Smooth muscle cell (in vitro differentiated cells): ENCODE measurements at regions not wholly inside any gene's neighbourhood (a gene's known extent, or its start where the extent isn't known, plus 50 kb on each side); places are given as distances from the start of the nearest gene placed in this dataset.
A peak's percentile ranks its signal among the peaks of the same experiment; 100 is the strongest.

ENCODE experiments used
- DNase-seq: peaks from one replicate; lab custom pipeline; 2025; ENCODE audit not compliant: unreplicated experiment; lab: John Stamatoyannopoulos, UW
- H2AFZ ChIP-seq: fragments of 200-600 bp; sonication (generic); 2 replicates; pipeline ENCODE4 v1.6.0; 2016; ENCODE audit warnings: antibody characterized with exemption, low read depth, mild to moderate bottlenecking
- H3F3A ChIP-seq: fragments of 200-600 bp; sonication (generic); 2 replicates; pipeline ENCODE4 v1.6.0; 2017; ENCODE audit warnings: antibody characterized with exemption, low read depth
- H3K27ac ChIP-seq: fragments of 200-600 bp; sonication (generic); 2 replicates; pipeline ENCODE4 v1.5.1; 2016; ENCODE audit warnings: low read depth, mild to moderate bottlenecking
- H3K27me3 ChIP-seq: fragments of 200-600 bp; sonication (generic); 2 replicates; pipeline ENCODE4 v1.6.1; 2016; ENCODE audit warnings: low read depth, mild to moderate bottlenecking
- H3K36me3 ChIP-seq: fragments of 200-600 bp; sonication (generic); 2 replicates; pipeline ENCODE4 v1.5.1; 2016; ENCODE audit warnings: low read depth
- H3K4me1 ChIP-seq: fragments of 200-600 bp; sonication (generic); 2 replicates; pipeline ENCODE4 v1.5.1; 2016; ENCODE audit warnings: low read depth
- H3K4me2 ChIP-seq: fragments of 200-600 bp; sonication (generic); 2 replicates; pipeline ENCODE4 v1.6.0; 2016; ENCODE audit warnings: mild to moderate bottlenecking
- H3K4me3 ChIP-seq: fragments of 200-600 bp; sonication (generic); 2 replicates; pipeline ENCODE4 v1.5.1; 2016; ENCODE audit warnings: mild to moderate bottlenecking
- H3K79me2 ChIP-seq: fragments of 200-600 bp; sonication (generic); 2 replicates; pipeline ENCODE4 v1.6.0; 2016; ENCODE audit warnings: low read depth, mild to moderate bottlenecking
- H3K9ac ChIP-seq: fragments of 200-600 bp; sonication (generic); 2 replicates; pipeline ENCODE4 v1.6.0; 2016; ENCODE audit warnings: low read depth
- H3K9me3 ChIP-seq: fragments of 200-600 bp; sonication (generic); replicated peaks from 2 replicates; pipeline ENCODE4 v1.5.1; 2016; ENCODE audit warnings: low read depth
- H4K20me1 ChIP-seq: fragments of 200-600 bp; sonication (generic); 2 replicates; pipeline ENCODE4 v1.6.0; 2016; ENCODE audit warnings: low read depth
- WGBS: methylation state at CpG from one replicate; pipeline ENCODE4 v1.1.7; 2016; ENCODE audit warnings: low lambda C conversion rate; 5-methylcytosine and 5-hydroxymethylcytosine counted together
- TF ChIP-seq, protein P1 (sequence below): fragments of 200-600 bp; sonication (generic); IDR thresholded peaks from 2 replicates; pipeline ENCODE4 v1.5.1; 2017; ENCODE audit warnings: borderline replicate concordance, mild to moderate bottlenecking, antibody characterized with exemption; ENCODE audit not compliant: insufficient read depth, poor library complexity, severe bottlenecking

DNA sequence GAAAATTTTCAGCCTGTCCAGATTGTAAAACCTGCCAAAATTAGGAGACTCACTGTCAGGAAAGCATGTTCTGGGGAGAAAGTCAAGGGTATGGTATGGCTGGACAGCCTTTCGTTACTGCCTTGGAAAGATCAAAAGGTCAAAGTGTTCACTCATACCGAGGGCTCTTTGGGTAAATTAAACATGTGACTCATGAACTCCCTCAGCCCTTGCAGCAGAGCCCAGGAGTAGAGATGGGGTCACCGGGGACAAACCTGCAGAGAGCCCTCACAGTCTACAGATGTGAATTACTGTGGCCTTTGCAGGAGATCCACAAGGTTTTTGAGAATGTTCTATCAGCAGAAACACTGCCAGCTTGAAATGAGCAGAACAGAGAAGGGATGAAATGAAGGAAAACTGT is 275.7 kb downstream of the KLF6 start:
- Histone ChIP-seq H3F3A (no peaks in the 10 kb centered on the region), H3K27me3 (no peaks in the 10 kb centered on the region)
- WGBS = 73% methylated on average over 3 of the region's 3 CpGs

DNA sequence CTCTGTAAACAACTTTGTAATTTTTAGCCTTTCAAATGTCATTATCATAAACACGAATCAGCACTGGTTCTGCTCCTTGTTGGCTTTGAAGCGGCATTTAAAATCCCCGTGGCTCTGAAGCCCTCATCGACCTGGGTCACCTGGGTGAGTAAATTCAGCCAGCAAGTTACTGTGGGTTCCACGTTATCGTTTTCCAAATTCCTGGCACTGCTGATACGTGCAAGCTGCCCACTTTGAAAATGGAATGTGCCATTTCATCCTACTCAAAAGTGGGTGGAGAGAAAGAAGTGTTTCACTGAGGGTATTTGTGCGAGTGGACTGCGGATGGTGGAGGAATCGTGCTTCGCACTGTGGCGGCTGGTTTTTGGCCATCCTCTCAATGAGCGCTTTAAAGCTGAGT is 281.7 kb downstream of the KLF6 start:
- no peak overlapping the region for H3K4me2 ChIP-seq
- H2AFZ ChIP-seq = no peak overlapping the region
- no peaks in the 10 kb centered on the region for H4K20me1 ChIP-seq
- H3K4me1 ChIP-seq = peaks cover 5% of the 10 kb centered on the region
- no peaks in the 10 kb centered on the region for H3K27me3 ChIP-seq
- 84% methylated on average over 13 of the region's 13 CpGs for WGBS
- TF ChIP-seq, protein P1, sequence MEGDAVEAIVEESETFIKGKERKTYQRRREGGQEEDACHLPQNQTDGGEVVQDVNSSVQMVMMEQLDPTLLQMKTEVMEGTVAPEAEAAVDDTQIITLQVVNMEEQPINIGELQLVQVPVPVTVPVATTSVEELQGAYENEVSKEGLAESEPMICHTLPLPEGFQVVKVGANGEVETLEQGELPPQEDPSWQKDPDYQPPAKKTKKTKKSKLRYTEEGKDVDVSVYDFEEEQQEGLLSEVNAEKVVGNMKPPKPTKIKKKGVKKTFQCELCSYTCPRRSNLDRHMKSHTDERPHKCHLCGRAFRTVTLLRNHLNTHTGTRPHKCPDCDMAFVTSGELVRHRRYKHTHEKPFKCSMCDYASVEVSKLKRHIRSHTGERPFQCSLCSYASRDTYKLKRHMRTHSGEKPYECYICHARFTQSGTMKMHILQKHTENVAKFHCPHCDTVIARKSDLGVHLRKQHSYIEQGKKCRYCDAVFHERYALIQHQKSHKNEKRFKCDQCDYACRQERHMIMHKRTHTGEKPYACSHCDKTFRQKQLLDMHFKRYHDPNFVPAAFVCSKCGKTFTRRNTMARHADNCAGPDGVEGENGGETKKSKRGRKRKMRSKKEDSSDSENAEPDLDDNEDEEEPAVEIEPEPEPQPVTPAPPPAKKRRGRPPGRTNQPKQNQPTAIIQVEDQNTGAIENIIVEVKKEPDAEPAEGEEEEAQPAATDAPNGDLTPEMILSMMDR = no peak
- no peak for DNase-seq
- H3K27ac ChIP-seq = no peak overlapping the region
- H3K79me2 ChIP-seq = no peaks in the 10 kb centered on the region
- no peak overlapping the region for H3K4me3 ChIP-seq
- no peaks in the 10 kb centered on the region for H3K36me3 ChIP-seq
- H3K9ac ChIP-seq = no peak overlapping the region
- H3K9me3 ChIP-seq = no peaks in the 10 kb centered on the region
- no peaks in the 10 kb centered on the region for H3F3A ChIP-seq

More for the DNA sequence above, 275.7 kb downstream of the KLF6 start:
- H3K79me2 ChIP-seq = no peaks in the 10 kb centered on the region
- no peak overlapping the region for H2AFZ ChIP-seq
- no peak overlapping the region for H3K4me2 ChIP-seq
- no peak overlapping the region for H3K4me3 ChIP-seq
- H3K36me3 ChIP-seq = no peaks in the 10 kb centered on the region
- no peaks in the 10 kb centered on the region for H4K20me1 ChIP-seq
- no peak overlapping the region for H3K27ac ChIP-seq
- no peak overlapping the region for H3K9ac ChIP-seq
- H3K4me1 ChIP-seq = no peaks in the 10 kb centered on the region
- H3K9me3 ChIP-seq = no peaks in the 10 kb centered on the region
- TF ChIP-seq, protein P1 = no peak
- DNase-seq = no peak

DNA sequence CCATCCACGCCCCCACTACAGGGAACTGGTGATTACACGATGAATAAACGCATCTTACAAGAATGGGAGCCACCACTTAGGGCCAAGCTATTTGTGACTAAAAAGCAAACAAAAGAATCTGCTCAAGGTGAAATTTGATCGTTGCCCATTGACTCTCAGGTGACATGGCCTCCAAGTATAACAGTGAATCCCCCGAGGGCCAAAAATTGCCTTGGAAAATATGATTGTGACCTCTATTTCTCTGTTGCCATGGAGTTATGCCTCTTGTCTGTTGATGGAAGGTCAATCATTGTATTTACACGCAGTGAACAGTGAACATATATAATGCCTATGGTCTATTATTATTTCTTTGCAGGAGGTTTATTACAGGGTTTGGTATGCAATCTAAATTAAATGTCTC is 282.3 kb downstream of the KLF6 start:
- DNase-seq = no peak
- Histone ChIP-seq H4K20me1 (no peaks in the 10 kb centered on the region), H3K4me3 (no peak overlapping the region), H3K4me2 (no peak overlapping the region), H2AFZ (no peak overlapping the region), H3K4me1 (peaks cover 5% of the 10 kb centered on the region), H3K27ac (no peak overlapping the region), H3K79me2 (no peaks in the 10 kb centered on the region), H3K9ac (no peak overlapping the region), H3K9me3 (no peaks in the 10 kb centered on the region), H3K36me3 (no peaks in the 10 kb centered on the region), H3K27me3 (no peaks in the 10 kb centered on the region), H3F3A (no peaks in the 10 kb centered on the region)
- TF ChIP-seq, protein P1 = no peak
- WGBS = 72% methylated on average over 6 of the region's 6 CpGs

DNA sequence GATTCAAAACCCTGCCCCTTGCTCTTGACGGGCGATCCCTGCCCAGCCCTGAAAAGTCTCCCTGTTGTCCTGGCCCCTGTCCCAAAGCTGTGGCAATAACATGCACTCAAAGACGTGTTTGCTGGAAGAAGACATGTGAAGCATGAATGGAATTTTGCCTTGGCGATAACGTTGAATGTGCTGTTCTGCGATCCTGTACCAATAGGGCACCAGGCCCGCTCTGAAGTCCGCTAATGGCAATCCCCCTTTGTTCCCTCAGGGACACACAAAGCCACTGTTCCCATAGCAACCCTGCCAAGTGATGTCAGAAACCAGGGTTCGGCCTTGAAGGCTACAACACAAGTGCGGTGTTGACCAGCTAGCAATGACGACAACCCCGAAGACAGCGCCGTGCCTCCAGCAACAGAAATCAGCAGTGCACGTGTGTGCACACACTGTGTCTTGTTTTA is 284.6 kb downstream of the KLF6 start:
- Histone ChIP-seq H3K36me3 (no peaks in the 10 kb centered on the region), H3K4me1 (peaks cover 5% of the 10 kb centered on the region), H3K27me3 (no peaks in the 10 kb centered on the region), H3F3A (no peaks in the 10 kb centered on the region), H3K9me3 (no peaks in the 10 kb centered on the region), H3K4me2 (peak overlapping the region; percentile 5), H3K4me3 (no peak overlapping the region), H4K20me1 (no peaks in the 10 kb centered on the region), H2AFZ (no peak overlapping the region), H3K27ac (peak overlapping the region; percentile 67), H3K79me2 (no peaks in the 10 kb centered on the region), H3K9ac (peak overlapping the region; percentile 49)
- 43% methylated on average over 15 of the region's 15 CpGs for WGBS
- TF ChIP-seq, protein P1 = no peak
- DNase-seq = no peak
